NCI-H446 (cell line): ENCODE measurements at regions not wholly inside any gene's neighbourhood (a gene's known extent, or its start where the extent isn't known, plus 50 kb on each side); places are given as distances from the start of the nearest gene placed in this dataset.

Experiments
- DNase-seq, 2 experiments: peaks; one replicate each; lab custom pipeline; 2025; lab: John Stamatoyannopoulos, UW

- DNase-seq: no peak
Observed at GRCh38 chr2:226383461-226383860, 416.2 kb downstream of the IRS1 start.

GRCh38 chr2:226380679-226381078, 418.9 kb downstream of the IRS1 start:
- DNase-seq: no peak

- no peak for DNase-seq
Observed at GRCh38 chr2:226378753-226379705, 420.6 kb downstream of the IRS1 start.

- no peak for DNase-seq
Observed at GRCh38 chr2:226376516-226377180, 423.0 kb downstream of the IRS1 start.

GRCh38 chr2:226366920-226367319, 432.7 kb downstream of the IRS1 start:
- DNase-seq: no peak

GRCh38 chr2:226364217-226364616, 435.4 kb downstream of the IRS1 start:
- DNase-seq: no peak

- no peak for DNase-seq
Observed at GRCh38 chr2:226362980-226363379, 436.6 kb downstream of the IRS1 start.

- DNase-seq: no peak
Observed at GRCh38 chr2:226360658-226361057, 439.0 kb downstream of the IRS1 start.

- no peak for DNase-seq
Observed at GRCh38 chr2:226358688-226359087, 440.9 kb downstream of the IRS1 start.

- no peak for DNase-seq
Observed at GRCh38 chr2:226357816-226358215, 441.8 kb downstream of the IRS1 start.

- DNase-seq: no peak
Observed at GRCh38 chr2:226355600-226355999, 444.0 kb downstream of the IRS1 start.

- no peak for DNase-seq
Observed at GRCh38 chr2:226354434-226354833, 445.2 kb downstream of the IRS1 start.

GRCh38 chr2:226352941-226353560, 446.6 kb downstream of the IRS1 start:
- no peak for DNase-seq

- DNase-seq: no peak
Observed at GRCh38 chr2:226351711-226352110, 447.9 kb downstream of the IRS1 start.

- no peak for DNase-seq
Observed at GRCh38 chr2:226339616-226340015, 460.0 kb downstream of the IRS1 start.

- DNase-seq: no peak
Observed at GRCh38 chr2:226338825-226339224, 460.8 kb downstream of the IRS1 start.

- no peak for DNase-seq
Observed at GRCh38 chr2:226337941-226338600, 461.5 kb downstream of the IRS1 start.

GRCh38 chr2:226336283-226336682, 463.3 kb downstream of the IRS1 start:
- no peak for DNase-seq

GRCh38 chr2:226334981-226335720, 464.5 kb downstream of the IRS1 start:
- no peak for DNase-seq

GRCh38 chr2:226333388-226333787, 466.2 kb downstream of the IRS1 start:
- no peak for DNase-seq

- DNase-seq: no peak
Observed at GRCh38 chr2:226330206-226330605, 469.4 kb downstream of the IRS1 start.

- DNase-seq: no peak
Observed at GRCh38 chr2:226329180-226329579, 470.4 kb downstream of the IRS1 start.
